ENCODE measurements at regions not wholly inside any gene's neighbourhood (a gene's known extent, or its start where the extent isn't known, plus 50 kb on each side); places are given as distances from the start of the nearest gene placed in this dataset.
A peak's percentile ranks its signal among the peaks of the same experiment; 100 is the strongest.

DNA sequence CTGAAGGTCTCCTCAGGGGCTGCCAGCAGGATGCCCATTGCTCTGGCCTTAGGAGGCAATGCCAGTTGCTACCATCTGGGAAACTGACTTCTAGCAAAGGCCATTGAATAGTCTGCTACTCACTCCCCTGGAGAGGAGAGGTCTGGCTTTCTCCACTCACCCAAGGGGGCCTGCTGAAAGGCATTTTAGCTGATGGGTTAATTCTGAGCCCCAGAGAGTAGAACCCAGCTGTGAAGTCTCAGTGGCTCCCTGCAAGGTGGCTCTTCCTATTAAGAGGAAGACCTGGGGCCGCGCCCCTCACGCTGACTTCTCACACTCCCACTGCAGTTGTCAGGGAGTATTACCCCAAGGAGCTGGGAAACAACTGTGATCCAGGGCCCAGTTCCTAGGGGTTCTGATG is 213.3 kb upstream of the GALNT2 start:
- in situ Hi-C loops (cut with HindIII; ENCODE audit: low sequenced_read_pairs) = no loop called here
- no peak for DNase-seq (ENCODE audit: low read depth)
- TF ChIP-seq, protein P1, sequence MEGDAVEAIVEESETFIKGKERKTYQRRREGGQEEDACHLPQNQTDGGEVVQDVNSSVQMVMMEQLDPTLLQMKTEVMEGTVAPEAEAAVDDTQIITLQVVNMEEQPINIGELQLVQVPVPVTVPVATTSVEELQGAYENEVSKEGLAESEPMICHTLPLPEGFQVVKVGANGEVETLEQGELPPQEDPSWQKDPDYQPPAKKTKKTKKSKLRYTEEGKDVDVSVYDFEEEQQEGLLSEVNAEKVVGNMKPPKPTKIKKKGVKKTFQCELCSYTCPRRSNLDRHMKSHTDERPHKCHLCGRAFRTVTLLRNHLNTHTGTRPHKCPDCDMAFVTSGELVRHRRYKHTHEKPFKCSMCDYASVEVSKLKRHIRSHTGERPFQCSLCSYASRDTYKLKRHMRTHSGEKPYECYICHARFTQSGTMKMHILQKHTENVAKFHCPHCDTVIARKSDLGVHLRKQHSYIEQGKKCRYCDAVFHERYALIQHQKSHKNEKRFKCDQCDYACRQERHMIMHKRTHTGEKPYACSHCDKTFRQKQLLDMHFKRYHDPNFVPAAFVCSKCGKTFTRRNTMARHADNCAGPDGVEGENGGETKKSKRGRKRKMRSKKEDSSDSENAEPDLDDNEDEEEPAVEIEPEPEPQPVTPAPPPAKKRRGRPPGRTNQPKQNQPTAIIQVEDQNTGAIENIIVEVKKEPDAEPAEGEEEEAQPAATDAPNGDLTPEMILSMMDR (IDR thresholded peaks at IDR 0.05; ENCODE audit: low read depth, low read length, missing control alignments) = no peak
- H3K4me3 ChIP-seq (ENCODE audit: low read depth, low read length) = no peak overlapping the region

DNA sequence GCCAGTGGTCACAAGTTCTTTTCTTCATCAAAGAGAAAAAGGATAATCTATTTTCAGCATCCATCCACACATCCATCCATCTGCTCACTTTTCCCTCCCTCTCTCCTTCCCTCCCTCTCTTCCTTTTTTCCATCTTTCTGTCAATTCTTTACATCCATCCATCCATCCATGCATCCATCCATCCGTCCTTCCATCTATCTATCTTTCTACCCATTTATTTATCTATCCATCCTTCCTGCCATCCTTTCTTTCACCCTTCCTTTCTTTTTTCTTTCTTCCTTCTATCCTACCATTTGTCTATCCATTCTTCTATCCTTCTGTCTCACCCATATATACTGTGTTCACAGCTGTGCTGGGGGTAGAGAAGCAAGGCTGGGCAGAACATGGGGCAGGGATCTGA is 212.4 kb upstream of the GALNT2 start:
- DNase-seq (ENCODE audit: low read depth) = no peak
- in situ Hi-C loops (cut with HindIII; ENCODE audit: low sequenced_read_pairs) = no loop called here
- TF ChIP-seq, protein P1 (IDR thresholded peaks at IDR 0.05; ENCODE audit: low read depth, low read length, missing control alignments) = no peak

DNA sequence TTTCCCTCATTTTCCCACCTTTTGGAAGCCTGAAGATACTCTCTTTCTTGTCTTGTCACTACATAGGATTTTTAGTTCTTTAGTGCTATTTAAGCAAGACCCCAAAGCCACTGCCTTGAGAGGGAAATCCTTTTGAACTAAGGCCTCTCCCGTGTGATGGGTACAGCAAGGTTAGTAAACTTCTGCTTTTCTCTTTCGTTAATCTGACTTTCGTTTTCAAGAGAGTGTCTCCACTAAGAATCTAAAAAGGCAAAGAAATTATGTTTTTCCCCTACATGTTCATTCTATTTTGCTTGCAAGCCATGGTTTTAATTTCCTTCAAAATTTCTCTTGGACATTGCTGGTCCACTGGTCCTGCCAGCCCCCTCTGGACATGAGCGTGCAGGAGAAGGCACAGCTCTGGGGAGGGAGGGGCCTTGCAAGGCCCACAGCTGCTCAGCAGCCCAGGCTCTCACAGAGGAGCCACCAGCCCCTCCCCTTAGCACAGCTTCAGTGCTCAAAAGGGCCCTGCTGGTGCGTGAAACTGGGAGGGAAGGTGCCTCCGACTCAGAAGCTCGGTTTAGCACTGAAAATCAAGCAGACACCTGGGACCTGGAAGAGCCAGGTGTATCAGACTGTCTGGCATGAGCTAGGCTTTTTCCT is 210.9 kb upstream of the GALNT2 start:
- no peak for DNase-seq (ENCODE audit: low read depth)
- in situ Hi-C loops (cut with HindIII; ENCODE audit: low sequenced_read_pairs) = no loop called here
- TF ChIP-seq, protein P1 (IDR thresholded peaks at IDR 0.05; ENCODE audit: low read depth, low read length, missing control alignments) = no peak
- no peak overlapping the region for H3K4me3 ChIP-seq (ENCODE audit: low read depth, low read length)

More for the DNA sequence above, 212.4 kb upstream of the GALNT2 start:
- H3K4me3 ChIP-seq (ENCODE audit: low read depth, low read length) = no peak overlapping the region

DNA sequence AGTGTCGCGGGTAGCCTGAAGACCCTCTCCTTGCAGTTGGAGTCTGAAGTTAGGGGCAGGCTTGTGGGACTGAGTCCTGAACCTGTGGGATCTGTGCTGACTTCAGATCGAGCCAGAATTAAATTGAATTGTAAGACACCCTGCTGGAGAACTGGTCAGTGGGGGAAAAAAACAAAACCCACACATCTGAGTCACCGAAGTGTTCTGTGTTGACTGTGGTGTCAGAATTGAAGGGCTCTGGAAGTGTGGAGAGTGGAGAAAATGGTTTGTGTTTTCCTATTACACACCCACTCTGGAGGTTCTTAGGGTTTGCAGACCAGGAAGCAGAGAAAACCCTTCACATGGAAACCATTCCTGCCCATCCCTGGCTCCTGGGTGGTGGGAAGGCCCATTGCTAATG is 209.5 kb upstream of the GALNT2 start:
- TF ChIP-seq, protein P1 (IDR thresholded peaks at IDR 0.05; ENCODE audit: low read depth, low read length, missing control alignments) = no peak
- H3K4me3 ChIP-seq (ENCODE audit: low read depth, low read length) = no peak overlapping the region
- in situ Hi-C loops (cut with HindIII; ENCODE audit: low sequenced_read_pairs) = no loop called here
- DNase-seq (ENCODE audit: low read depth) = peak; percentile 67

DNA sequence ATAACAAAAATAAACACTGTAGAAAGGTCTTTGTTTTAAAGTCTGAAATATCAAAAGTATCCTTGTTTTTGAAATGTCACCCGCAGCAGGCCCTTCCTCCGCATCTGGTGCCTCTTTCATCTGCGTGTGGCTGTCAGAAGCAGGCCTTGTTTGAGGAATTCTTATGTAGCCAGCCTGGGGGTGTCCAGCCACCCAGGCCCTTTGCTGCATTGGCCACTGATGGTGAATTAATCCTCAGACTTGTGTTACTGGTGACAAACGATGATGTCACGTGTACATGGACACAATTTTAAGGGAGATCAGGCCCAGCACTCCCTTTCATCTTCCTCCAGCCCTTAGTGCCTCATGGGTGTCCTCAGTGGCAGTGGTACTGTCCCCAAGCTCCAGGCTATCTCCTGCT is 208.0 kb upstream of the GALNT2 start:
- H3K4me3 ChIP-seq (ENCODE audit: low read depth, low read length) = no peak overlapping the region
- DNase-seq (ENCODE audit: low read depth) = no peak
- TF ChIP-seq, protein P1 (IDR thresholded peaks at IDR 0.05; ENCODE audit: low read depth, low read length, missing control alignments) = no peak
- in situ Hi-C loops (cut with HindIII; ENCODE audit: low sequenced_read_pairs) = no loop called here

DNA sequence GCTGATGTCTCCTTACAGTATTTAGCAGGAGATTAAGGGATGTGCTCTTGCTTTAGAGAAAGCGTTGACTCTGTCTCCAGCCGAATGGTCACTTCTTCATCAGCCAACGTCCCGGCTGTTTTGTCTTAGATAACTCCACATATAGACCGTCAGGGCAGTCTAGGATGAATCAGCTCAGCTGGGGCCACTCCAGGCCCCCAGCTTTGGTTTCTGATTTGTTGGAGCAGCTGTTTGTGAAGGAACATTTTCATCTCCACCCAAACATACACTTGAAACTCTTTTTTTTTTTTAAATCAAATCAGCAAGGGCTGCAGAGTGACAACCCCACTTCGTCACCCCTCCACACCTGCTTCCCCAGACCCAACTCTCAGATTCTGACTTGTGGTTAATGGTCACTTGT is 206.1 kb upstream of the GALNT2 start:
- TF ChIP-seq, protein P1 (IDR thresholded peaks at IDR 0.05; ENCODE audit: low read depth, low read length, missing control alignments) = no peak
- no peak overlapping the region for H3K4me3 ChIP-seq (ENCODE audit: low read depth, low read length)
- DNase-seq (ENCODE audit: low read depth) = no peak
- in situ Hi-C loops (cut with HindIII; ENCODE audit: low sequenced_read_pairs) = no loop called here
